HUES6 (cell line): ENCODE measurements at regions not wholly inside any gene's neighbourhood (a gene's known extent, or its start where the extent isn't known, plus 50 kb on each side); places are given as distances from the start of the nearest gene placed in this dataset.

Source experiments
- H3K27ac ChIP-seq: 2 replicates; pipeline ENCODE4 v1.7.0; 2013; ENCODE audit warnings: low read depth, mild to moderate bottlenecking, low read length, inconsistent platforms
- H3K27me3 ChIP-seq: 2 replicates; pipeline ENCODE4 v1.6.1; 2013; ENCODE audit warnings: low read length; ENCODE audit not compliant: control insufficient read depth, insufficient read depth
- H3K36me3 ChIP-seq: 2 replicates; pipeline ENCODE4 v1.6.1; 2013; ENCODE audit warnings: low read length; ENCODE audit not compliant: control insufficient read depth, insufficient read depth
- H3K4me1 ChIP-seq: 2 replicates; pipeline ENCODE4 v1.6.1; 2013; ENCODE audit warnings: low read length; ENCODE audit not compliant: control insufficient read depth, insufficient read depth
- H3K4me3 ChIP-seq: 2 replicates; pipeline ENCODE4 v1.5.1; 2013; ENCODE audit warnings: low read depth, low read length
- H3K9ac ChIP-seq: one replicate; pipeline ENCODE4 v1.6.1; 2013; ENCODE audit warnings: mild to moderate bottlenecking, low read length
- H3K9me3 ChIP-seq: 2 replicates; pipeline ENCODE4 v1.6.1; 2013; ENCODE audit warnings: low read depth, low read length; ENCODE audit not compliant: control insufficient read depth, insufficient read depth

- no peaks in the 10 kb centered on the region for H3K36me3 ChIP-seq
- H3K9me3 ChIP-seq = no peaks in the 10 kb centered on the region
- H3K4me3 ChIP-seq = no peak overlapping the region
- H3K9ac ChIP-seq = no peak overlapping the region
- no peak overlapping the region for H3K27ac ChIP-seq
- no peaks in the 10 kb centered on the region for H3K27me3 ChIP-seq
- H3K4me1 ChIP-seq = no peaks in the 10 kb centered on the region
These were observed 423.7 kb upstream of the TEX13C start for GRCh38 chrX:124895947-124896346.

- no peak overlapping the region for H3K27ac ChIP-seq
- H3K4me3 ChIP-seq = no peak overlapping the region
- H3K9ac ChIP-seq = no peak overlapping the region
- no peaks in the 10 kb centered on the region for H3K36me3 ChIP-seq
- H3K9me3 ChIP-seq = no peaks in the 10 kb centered on the region
- no peaks in the 10 kb centered on the region for H3K27me3 ChIP-seq
- no peaks in the 10 kb centered on the region for H3K4me1 ChIP-seq
These were observed 416.7 kb upstream of the TEX13C start for GRCh38 chrX:124902953-124903352.

- H3K9ac ChIP-seq = no peak overlapping the region
- H3K4me3 ChIP-seq = no peak overlapping the region
- H3K4me1 ChIP-seq = no peaks in the 10 kb centered on the region
- no peak overlapping the region for H3K27ac ChIP-seq
- no peaks in the 10 kb centered on the region for H3K36me3 ChIP-seq
- no peaks in the 10 kb centered on the region for H3K9me3 ChIP-seq
- H3K27me3 ChIP-seq = no peaks in the 10 kb centered on the region; the same call in 1 of the 2 replicates
These were observed 409.1 kb upstream of the TEX13C start for GRCh38 chrX:124910611-124911010.

GRCh38 chrX:124917011-124917410, 402.7 kb upstream of the TEX13C start:
- H3K9me3 ChIP-seq = no peaks in the 10 kb centered on the region
- H3K4me1 ChIP-seq = no peaks in the 10 kb centered on the region
- H3K27ac ChIP-seq = no peak overlapping the region
- no peaks in the 10 kb centered on the region for H3K36me3 ChIP-seq
- H3K27me3 ChIP-seq = no peaks in the 10 kb centered on the region; the same call in 1 of the 2 replicates
- no peak overlapping the region for H3K4me3 ChIP-seq
- H3K9ac ChIP-seq = no peak overlapping the region

GRCh38 chrX:124925681-124926080, 394.0 kb upstream of the TEX13C start:
- peaks cover 3% of the 10 kb centered on the region; the same call in 1 of the 2 replicates for H3K27me3 ChIP-seq
- H3K36me3 ChIP-seq = no peaks in the 10 kb centered on the region
- no peak overlapping the region for H3K4me3 ChIP-seq
- H3K27ac ChIP-seq = no peak overlapping the region
- H3K4me1 ChIP-seq = no peaks in the 10 kb centered on the region
- H3K9ac ChIP-seq = no peak overlapping the region
- H3K9me3 ChIP-seq = no peaks in the 10 kb centered on the region

- H3K4me1 ChIP-seq = peaks cover 23% of the 10 kb centered on the region
- H3K27ac ChIP-seq = no peak overlapping the region
- no peaks in the 10 kb centered on the region for H3K9me3 ChIP-seq
- no peaks in the 10 kb centered on the region for H3K36me3 ChIP-seq
- H3K4me3 ChIP-seq = no peak overlapping the region
- peaks cover 5% of the 10 kb centered on the region; the same call in 1 of the 2 replicates for H3K27me3 ChIP-seq
- H3K9ac ChIP-seq = no peak overlapping the region
These were observed 388.4 kb upstream of the TEX13C start for GRCh38 chrX:124931241-124931640.

- no peak overlapping the region for H3K4me3 ChIP-seq
- no peak overlapping the region for H3K27ac ChIP-seq
- H3K9me3 ChIP-seq = no peaks in the 10 kb centered on the region
- H3K9ac ChIP-seq = no peak overlapping the region
- peaks cover 5% of the 10 kb centered on the region; the same call in 1 of the 2 replicates for H3K27me3 ChIP-seq
- H3K36me3 ChIP-seq = no peaks in the 10 kb centered on the region
- peaks cover 23% of the 10 kb centered on the region for H3K4me1 ChIP-seq
These were observed 387.7 kb upstream of the TEX13C start for GRCh38 chrX:124931958-124932357.

GRCh38 chrX:124938715-124939114, 381.0 kb upstream of the TEX13C start:
- H3K36me3 ChIP-seq = no peaks in the 10 kb centered on the region
- H3K4me3 ChIP-seq = no peak overlapping the region
- no peaks in the 10 kb centered on the region for H3K4me1 ChIP-seq
- H3K27me3 ChIP-seq = peaks cover 3% of the 10 kb centered on the region; the same call in 1 of the 2 replicates
- no peak overlapping the region for H3K27ac ChIP-seq
- H3K9me3 ChIP-seq = no peaks in the 10 kb centered on the region
- no peak overlapping the region for H3K9ac ChIP-seq

- H3K4me1 ChIP-seq = no peaks in the 10 kb centered on the region
- H3K9ac ChIP-seq = no peak overlapping the region
- no peaks in the 10 kb centered on the region for H3K36me3 ChIP-seq
These were observed 379.1 kb upstream of the TEX13C start for GRCh38 chrX:124940531-124940930.

GRCh38 chrX:124954402-124954801, 365.3 kb upstream of the TEX13C start:
- no peaks in the 10 kb centered on the region for H3K4me1 ChIP-seq
- H3K9me3 ChIP-seq = no peaks in the 10 kb centered on the region
- no peak overlapping the region for H3K27ac ChIP-seq
- H3K36me3 ChIP-seq = no peaks in the 10 kb centered on the region
- H3K4me3 ChIP-seq = no peak overlapping the region
- peaks cover 4% of the 10 kb centered on the region; the same call in 1 of the 2 replicates for H3K27me3 ChIP-seq
- H3K9ac ChIP-seq = no peak overlapping the region

More at GRCh38 chrX:124940531-124940930, 379.1 kb upstream of the TEX13C start:
- Histone ChIP-seq H3K9me3 (no peaks in the 10 kb centered on the region), H3K4me3 (no peak overlapping the region), H3K27ac (no peak overlapping the region), H3K27me3 (no peaks in the 10 kb centered on the region; the same call in 1 of the 2 replicates)

- no peaks in the 10 kb centered on the region for H3K9me3 ChIP-seq
- no peaks in the 10 kb centered on the region for H3K4me1 ChIP-seq
- H3K4me3 ChIP-seq = no peak overlapping the region
- no peak overlapping the region for H3K27ac ChIP-seq
- no peaks in the 10 kb centered on the region; the same call in 1 of the 2 replicates for H3K27me3 ChIP-seq
- H3K9ac ChIP-seq = no peak overlapping the region
- H3K36me3 ChIP-seq = no peaks in the 10 kb centered on the region
These were observed 359.2 kb upstream of the TEX13C start for GRCh38 chrX:124960454-124960853.

GRCh38 chrX:124963717-124964116, 356.0 kb upstream of the TEX13C start, which contains the start of gene TENM1:
Gene TENM1 (minus strand): TSS chrX:124963817.
- Histone ChIP-seq H3K27me3 (no peaks in the 10 kb centered on the region; the same call in 1 of the 2 replicates), H3K9me3 (no peaks in the 10 kb centered on the region), H3K9ac (no peak within 1 kb of the TSS), H3K36me3 (no peaks in the 10 kb centered on the region), H3K27ac (no peak within 1 kb of the TSS), H3K4me3 (no peak within 1 kb of the TSS), H3K4me1 (no peaks in the 10 kb centered on the region)
